Erythroblast (primary cell): ENCODE measurements at regions not wholly inside any gene's neighbourhood (a gene's known extent, or its start where the extent isn't known, plus 50 kb on each side); places are given as distances from the start of the nearest gene placed in this dataset.

Experiments
- GATA1 ChIP-seq: IDR thresholded peaks from 2 replicates; pipeline ENCODE4 v1.6.1; 2011; ENCODE audit warnings: low read depth, mild to moderate bottlenecking, control low read depth, low read length, moderate library complexity
- POLR2A ChIP-seq: IDR thresholded peaks from 2 replicates; pipeline ENCODE4 v1.6.1; 2011; ENCODE audit warnings: mild to moderate bottlenecking, low read length

DNA sequence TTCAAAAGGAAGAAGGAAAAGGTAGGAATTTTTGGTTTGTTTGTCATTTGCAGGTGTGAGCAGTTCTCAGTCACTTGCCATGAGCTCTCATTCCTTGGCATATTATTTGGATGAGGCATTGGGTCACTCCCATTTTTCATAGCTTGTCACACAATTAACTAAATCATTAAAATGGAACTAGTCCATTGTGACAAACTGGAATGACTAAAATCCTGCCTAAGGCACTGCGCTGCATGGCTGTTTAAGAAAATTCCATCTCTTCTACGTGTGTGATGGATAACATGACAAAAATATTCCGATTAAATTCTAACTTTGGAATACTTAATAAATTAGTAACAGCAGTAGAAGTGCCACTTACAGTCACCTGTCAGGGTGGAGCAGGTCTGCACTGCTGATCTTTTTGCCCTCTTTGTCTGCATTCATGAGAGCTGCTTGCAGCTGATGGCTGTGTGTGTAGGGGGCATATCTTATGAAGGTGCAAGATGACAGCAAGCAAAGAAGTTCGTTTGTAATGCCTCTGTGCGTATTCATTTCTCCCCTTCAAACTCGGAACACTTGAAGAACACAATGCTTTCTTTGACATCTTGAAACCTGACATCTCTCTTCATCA is 1292.6 kb upstream of the MAP3K7 start:
- TF ChIP-seq POLR2A (no peak), GATA1 (no peak)
